Stromal cell of bone marrow (primary cell): ENCODE measurements at regions not wholly inside any gene's neighbourhood (a gene's known extent, or its start where the extent isn't known, plus 50 kb on each side); places are given as distances from the start of the nearest gene placed in this dataset.
"Not testable (repeated sequence)": the region's sequence is repeated elsewhere in the genome, so short reads cannot be mapped to it uniquely, and the experiment has no call there.

ENCODE experiments used
- DNase-seq: peaks from one replicate; pipeline ENCODE4 v3.0.0-alpha.2; 2012; ENCODE audit warnings: low read depth

GRCh38 chr7:153006911-153007310 lies 247.4 kb downstream of the ACTR3B start:
- no peak for DNase-seq

- no peak for DNase-seq
Measured at GRCh38 chr7:153010416-153010815, 250.9 kb downstream of the ACTR3B start.

GRCh38 chr7:153012203-153012602 lies 252.7 kb downstream of the ACTR3B start:
- DNase-seq, result no peak

- no peak for DNase-seq
Measured at GRCh38 chr7:153017223-153017622, 257.7 kb downstream of the ACTR3B start.

GRCh38 chr7:153021542-153021941 lies 262.0 kb downstream of the ACTR3B start:
- DNase-seq, result no peak

GRCh38 chr7:153022475-153023193 lies 263.1 kb downstream of the ACTR3B start:
- no peak for DNase-seq

GRCh38 chr7:153023194-153023592 lies 263.6 kb downstream of the ACTR3B start:
- no peak for DNase-seq

- DNase-seq, result no peak
Measured at GRCh38 chr7:153027210-153027609, 267.7 kb downstream of the ACTR3B start.

- DNase-seq, result no peak
Measured at GRCh38 chr7:153027904-153028303, 268.4 kb downstream of the ACTR3B start.

- DNase-seq, result no peak
Measured at GRCh38 chr7:153030976-153031375, 271.4 kb downstream of the ACTR3B start.

- no peak for DNase-seq
Measured at GRCh38 chr7:153034791-153035190, 275.2 kb downstream of the ACTR3B start.

- DNase-seq, result no peak
Measured at GRCh38 chr7:153036396-153037063, 277.0 kb downstream of the ACTR3B start.

- DNase-seq, result no peak
Measured at GRCh38 chr7:153043440-153043839, 283.9 kb downstream of the ACTR3B start.

GRCh38 chr7:153044981-153045380 lies 285.4 kb downstream of the ACTR3B start:
- no peak for DNase-seq

- no peak for DNase-seq
Measured at GRCh38 chr7:153047079-153047959, 287.8 kb downstream of the ACTR3B start.

- no peak for DNase-seq
Measured at GRCh38 chr7:153052206-153052605, 292.7 kb downstream of the ACTR3B start.

GRCh38 chr7:153061910-153062528 lies 302.5 kb downstream of the ACTR3B start:
- no peak for DNase-seq

GRCh38 chr7:153065051-153065450 lies 305.5 kb downstream of the ACTR3B start:
- DNase-seq, result no peak

GRCh38 chr7:153066711-153067110 lies 307.2 kb downstream of the ACTR3B start:
- DNase-seq, result no peak

GRCh38 chr7:153070141-153070540 lies 310.6 kb downstream of the ACTR3B start:
- DNase-seq, result no peak

GRCh38 chr7:153072806-153073205 lies 313.3 kb downstream of the ACTR3B start:
- DNase-seq, result no peak

GRCh38 chr7:153076289-153076688 lies 316.7 kb downstream of the ACTR3B start:
- not testable (repeated sequence) for DNase-seq
